RCC 7860 (cell line): ENCODE measurements at regions not wholly inside any gene's neighbourhood (a gene's known extent, or its start where the extent isn't known, plus 50 kb on each side); places are given as distances from the start of the nearest gene placed in this dataset.

ENCODE experiments used
- DNase-seq: peaks from one replicate; pipeline ENCODE4 v3.0.0-alpha.2; 2015; ENCODE audit warnings: low spot score
- FAIRE-seq: peaks from 2 replicates; lab custom pipeline; 2012; peaks lifted over from hg19 to GRCh38; lab: Jason Lieb, UNC

DNA sequence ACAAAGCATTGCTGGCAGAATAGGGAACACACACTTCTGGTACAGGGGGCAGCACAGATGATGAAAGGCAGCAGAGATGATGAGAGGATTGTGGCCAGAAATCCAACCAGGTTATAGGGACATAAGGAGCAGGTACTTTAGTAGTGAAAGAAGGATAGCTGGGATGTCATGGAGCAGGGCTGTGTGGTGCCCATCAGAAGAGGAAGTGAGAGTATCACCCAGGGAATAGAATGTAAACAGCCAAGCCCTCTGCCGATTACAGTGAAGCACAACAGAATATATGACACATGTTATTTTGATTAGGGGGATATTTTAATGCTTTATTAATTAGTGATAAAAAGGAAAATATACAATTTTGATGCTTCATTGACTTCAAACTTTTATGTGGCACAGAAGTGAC, 883.4 kb upstream of the CDH2 start:
- DNase-seq: no peak
- FAIRE-seq: no peak

DNA sequence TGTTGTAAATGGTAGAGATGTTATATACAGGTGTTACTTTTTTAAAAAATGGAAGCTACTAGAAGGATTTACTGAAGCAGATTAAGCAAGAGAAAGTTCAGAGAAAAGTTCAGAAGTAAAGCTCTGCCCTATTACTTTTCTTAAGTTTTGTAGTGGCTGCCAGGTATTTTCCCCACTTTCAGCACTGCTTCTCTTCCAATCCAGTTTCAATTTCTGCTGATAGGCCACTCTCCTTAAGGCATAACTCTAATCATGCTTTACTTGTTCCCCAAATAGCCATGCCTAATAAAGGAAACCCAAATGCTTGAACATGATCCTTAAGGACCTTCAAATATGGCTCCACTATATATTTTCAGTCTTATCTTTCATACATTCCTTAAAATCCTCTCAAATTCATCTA, 880.8 kb upstream of the CDH2 start:
- FAIRE-seq (no peak), DNase-seq (no peak)

DNA sequence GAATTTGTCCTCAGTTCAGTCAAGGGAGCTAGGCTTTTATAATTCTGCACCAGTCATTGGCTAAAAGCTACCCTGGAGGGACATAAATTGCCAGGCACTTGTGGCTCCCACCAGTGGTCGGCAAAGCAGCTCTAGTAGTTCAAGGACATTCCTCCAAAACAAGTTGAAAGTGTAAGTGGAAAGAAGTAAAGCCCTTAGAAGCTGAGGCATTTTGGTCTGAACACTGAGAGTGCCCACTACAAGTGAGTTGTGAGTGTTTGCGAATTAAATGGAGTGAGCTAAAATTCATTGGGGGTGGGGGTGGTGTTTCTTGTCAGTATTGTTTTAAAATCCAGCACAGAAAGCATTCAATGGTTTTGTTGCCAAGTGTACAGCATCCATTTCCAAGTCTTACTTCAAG, 879.9 kb upstream of the CDH2 start:
- DNase-seq (no peak), FAIRE-seq (no peak)

DNA sequence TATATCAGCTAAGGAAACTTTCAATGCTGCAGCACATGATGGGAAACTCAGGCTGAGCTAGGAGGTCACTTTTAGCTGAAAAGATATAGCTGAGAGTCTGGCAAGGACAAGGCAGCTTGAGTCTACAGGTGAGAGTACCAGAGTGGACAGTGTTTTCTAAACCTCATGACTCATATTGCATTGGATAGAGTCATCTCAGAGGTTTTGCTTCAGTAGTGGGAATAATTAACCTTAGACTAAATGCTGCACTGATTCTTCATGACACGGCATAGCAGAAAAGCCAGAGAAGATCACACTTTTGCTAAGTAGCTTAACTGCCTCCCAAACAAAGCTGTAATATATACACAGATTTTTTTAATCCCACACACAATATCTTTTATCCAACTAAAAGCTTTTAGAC, 865.0 kb upstream of the CDH2 start:
- DNase-seq (peak; percentile 39), FAIRE-seq (peak; percentile 16)

DNA sequence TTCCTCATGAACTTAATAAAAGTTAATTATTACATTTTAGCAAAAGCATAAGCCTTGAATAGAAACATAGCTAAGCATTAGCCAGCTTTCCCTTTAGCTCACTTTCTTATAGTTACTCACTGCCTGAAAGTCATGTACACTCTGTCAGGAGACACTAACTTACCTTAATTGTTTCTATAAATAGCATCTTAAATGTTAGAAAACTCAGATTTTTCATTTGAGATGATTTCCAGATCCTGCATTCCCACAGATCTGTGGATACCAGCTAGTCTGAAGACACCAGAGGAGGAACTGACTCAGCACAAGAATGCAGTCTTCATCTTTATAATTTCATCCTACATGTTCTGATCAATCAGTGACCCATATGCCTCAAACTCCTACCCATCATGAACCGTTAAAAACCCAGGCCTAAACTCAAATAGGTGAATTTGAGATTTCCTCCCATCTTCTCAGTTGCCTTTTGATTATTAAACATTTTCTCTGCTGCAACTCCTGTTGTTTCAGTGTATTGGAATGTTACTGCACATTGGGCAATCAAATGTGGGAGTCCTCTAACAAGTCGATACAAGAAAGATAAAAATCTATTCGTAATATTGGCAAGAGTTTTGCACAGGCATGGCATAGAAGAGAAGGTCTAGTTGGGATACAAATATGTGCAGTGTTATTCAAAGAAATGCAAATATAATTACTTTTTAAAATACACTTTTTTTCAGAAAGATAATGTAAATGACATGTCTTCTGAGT, 857.4 kb upstream of the CDH2 start:
- DNase-seq (no peak), FAIRE-seq (no peak)

DNA sequence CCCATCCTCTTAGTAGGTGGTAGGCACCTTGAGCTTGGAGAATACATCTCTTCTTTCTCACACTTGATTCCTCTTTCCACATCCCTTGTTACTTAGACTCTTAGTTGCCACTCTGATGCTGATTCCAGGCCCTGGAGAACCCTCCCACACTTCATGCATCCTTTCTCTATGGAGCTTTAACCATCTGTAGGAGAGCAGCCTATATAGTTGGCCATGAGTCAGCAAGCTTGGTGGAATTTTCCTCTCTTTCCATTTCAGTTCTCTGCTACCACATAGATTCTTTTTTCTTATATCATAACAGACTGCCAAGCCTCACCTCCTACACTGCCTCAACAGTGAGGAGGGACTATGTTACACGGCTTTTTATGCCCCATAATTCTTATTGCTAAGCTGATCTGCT, 851.6 kb upstream of the CDH2 start:
- DNase-seq: no peak
- no peak for FAIRE-seq

DNA sequence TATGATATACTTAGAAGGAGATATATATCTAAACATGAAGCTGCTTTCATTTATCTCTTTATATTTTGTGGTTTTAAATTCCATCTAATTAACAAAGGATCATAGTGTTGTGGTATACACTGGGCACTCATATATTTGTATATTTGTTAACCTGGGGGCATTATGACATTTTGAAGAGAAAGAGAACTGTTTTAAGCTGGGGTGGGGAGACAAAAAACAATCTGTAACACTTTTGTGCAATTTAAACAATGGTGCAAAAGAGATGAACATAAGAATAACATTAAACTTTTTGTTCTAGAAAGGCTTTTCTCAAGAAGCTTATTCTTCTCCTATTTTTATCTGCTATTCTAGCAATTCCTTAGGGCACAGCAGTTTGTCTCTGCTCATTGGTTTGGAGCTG, 842.0 kb upstream of the CDH2 start:
- no peak for FAIRE-seq
- no peak for DNase-seq

DNA sequence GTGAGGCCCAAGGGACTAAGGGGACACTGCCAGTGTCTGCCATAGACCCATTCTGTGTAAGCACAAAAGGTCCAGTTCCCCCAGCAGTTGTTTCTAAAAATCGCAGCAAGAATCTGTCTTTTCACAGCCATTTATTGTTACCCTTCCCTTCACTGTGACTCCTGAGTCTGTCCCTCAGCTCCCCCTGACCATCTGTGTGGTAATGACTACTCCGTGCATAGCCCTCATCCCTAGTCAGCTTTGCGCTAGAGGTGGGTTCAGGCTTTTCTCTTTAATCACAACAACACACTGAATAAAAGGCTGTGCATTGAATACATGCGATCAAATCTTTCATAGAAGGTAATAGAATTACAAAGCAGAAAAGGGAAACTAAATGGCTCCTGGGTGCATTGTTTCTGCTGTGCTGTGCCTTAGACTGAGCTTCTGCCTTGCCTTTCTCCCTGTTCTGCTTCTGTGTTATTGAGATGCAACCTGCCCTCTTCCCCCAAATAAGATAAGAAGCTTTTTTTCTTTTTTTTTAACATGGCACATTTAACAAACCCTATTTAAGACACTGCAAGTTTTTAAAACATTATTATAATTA, 836.0 kb upstream of the CDH2 start:
- no peak for FAIRE-seq
- DNase-seq: no peak

DNA sequence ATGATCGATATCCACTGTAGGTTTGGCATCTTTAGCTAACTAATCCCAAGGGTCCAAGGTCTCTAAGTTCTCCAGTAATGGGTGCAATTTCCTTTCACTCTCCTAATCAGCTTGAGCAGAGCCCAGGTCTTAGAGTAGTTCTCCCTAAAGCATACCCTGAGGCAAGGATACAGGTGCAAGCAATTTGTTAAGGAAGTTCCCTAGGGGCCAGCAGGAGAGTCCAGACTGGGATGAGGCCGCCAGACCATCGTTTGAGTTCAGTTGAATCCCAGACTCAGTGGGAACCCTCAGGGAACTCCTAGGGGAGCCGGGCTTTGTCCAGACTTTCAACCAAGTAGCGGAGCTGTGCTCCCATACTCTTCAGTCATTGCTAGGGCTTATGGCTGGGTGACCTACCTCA, 835.4 kb upstream of the CDH2 start:
- DNase-seq (no peak), FAIRE-seq (no peak)

DNA sequence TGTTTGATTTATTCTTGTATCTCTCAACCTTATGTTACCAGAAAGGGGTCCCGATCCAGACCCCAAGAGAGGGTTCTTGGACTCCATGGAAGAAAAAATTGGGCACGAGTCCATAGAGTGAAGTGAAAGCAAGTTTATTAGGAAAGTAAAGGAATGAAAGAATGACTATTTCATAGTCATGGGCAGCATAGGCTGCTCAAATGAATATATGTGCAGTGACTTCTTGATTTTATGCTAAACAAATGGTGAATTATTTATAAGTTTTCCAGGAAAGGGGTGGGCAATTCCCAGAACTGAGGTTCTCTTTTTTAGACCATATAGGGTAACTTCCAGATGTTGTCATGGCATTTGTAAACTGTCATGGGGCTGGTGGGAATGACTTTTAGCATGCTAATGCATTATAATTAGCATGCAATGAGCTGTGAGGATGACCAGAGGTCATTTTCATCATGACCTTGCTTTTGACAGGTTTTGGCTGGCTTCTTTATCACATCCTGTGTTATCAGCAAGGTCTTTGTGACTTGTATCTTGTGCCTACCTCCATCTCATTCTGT, 832.4 kb upstream of the CDH2 start:
- DNase-seq (no peak), FAIRE-seq (no peak)

DNA sequence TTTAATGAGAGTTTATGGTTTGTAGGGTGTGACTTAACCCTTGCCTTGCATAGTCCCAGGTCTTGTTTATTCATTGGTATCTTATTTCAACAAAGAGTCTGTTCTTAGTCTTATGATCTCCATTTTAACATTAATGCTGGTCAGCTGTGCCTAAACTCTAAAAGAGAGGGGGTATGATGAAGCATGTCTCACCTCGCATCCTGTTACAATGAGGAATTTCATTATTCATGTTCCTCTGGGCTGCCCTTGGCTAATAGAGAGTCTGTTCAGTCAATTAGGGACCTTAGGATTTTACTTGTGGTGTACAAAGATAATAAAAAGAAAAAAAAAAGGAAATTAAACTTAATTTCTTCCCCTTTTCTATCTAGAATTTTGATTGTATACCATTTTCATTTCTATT, 831.9 kb upstream of the CDH2 start:
- DNase-seq: no peak
- FAIRE-seq: no peak

DNA sequence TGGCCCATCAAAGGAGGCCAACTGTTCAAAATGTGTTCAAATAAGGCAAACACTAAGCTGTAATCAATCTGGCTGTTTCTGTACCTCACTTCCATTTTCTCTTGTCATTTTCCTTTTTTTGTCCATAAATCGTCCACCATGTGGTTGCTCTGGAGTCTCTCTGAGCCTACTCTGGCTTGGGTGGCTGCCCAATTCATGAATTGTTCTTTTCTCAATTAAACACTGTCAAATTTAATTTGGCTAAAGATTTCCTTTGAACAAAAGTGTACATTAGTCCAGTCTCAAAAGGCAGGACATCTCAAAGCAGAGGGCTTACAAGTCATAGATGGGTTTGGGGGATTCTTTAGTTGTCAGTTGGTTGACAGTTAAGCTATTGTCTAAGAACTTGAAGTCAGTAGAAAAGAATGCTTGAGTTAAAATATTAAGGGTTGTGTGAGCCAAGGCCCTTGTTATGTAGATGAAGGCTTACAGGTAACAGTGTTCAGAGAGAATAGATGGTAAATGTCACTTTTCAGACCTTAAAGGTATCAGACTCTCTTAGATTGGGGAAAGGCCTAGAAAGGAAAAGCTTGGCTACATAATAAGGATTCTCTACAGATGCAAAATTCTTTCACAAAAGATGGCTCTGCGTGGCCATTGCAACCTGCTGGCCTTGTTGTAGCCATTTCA, 831.2 kb upstream of the CDH2 start:
- DNase-seq (no peak), FAIRE-seq (no peak)

DNA sequence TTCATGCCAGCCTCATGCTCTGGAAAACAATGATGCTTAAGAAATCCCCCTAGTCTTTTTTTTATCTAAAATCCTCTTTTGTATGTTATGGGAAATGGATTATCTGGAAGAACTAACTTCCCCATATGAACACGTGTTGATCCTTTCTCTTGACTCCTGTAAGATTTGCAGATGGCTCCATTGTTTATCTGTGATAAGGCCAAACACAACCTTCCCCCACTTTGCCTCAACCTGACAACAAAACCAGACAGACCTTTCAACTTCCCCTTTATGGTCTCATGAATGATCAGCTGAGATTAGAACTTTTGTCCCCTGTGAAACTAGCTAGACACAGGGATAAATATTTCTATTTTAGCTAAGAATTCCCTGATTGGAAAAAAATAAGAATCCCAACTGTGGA, 828.0 kb upstream of the CDH2 start:
- FAIRE-seq (no peak), DNase-seq (no peak)

DNA sequence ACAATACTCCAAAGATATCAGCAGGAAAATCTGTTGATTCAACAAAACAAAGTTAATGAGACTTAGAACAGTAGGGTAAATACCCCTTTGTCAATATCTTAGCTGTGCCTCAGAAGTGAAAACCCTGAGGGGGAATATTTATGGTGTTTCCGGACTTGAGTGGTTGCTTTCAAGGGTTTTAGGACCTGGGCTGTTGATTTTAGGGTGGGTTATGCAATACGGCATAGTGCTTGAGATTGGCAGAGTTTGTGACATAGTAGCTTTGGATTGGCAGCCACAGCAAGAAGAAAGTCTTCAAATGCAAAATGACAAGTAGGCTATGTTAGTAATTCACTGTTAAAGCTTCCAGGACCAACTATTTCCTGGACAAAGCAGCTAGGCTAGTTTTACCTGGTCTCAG, 826.3 kb upstream of the CDH2 start:
- DNase-seq (no peak), FAIRE-seq (no peak)

DNA sequence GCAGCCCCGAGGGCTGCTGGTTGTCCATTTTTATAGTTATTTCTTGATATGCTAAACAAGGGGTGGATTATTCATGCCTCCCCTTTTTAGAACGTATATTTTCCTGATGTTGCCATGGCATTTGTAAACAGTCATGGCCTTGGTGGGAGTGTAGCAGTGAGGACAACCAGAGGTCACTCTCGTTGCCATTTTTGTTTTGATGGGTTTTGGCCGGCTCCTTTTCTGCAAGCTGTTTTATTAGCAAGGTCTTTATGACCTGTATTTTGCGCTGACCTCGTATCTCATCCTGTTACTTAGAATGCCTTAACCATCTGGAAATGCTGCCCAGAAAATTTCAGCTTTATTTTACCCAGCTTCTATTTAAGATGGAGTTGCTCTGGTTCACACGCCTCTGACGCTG, 825.8 kb upstream of the CDH2 start:
- FAIRE-seq (no peak), DNase-seq (no peak)

DNA sequence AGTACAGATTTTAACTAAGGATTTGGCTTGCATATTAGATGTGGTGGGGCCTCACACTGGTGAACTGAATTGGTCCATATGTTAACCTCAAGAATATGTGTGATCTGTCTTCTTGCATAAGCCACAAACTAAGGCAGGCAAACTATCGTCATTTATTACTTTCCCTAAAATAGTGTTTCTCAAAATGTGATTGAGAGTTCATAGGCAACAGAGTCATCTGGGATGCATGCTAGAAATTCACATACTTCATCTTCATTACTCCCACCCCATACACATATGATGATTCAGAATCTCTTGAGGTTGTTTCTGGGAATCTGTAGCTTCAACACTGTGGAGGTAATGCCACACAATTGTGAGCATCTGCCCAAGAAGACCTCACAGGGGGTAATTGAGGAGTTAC, 822.8 kb upstream of the CDH2 start:
- no peak for FAIRE-seq
- DNase-seq: no peak

DNA sequence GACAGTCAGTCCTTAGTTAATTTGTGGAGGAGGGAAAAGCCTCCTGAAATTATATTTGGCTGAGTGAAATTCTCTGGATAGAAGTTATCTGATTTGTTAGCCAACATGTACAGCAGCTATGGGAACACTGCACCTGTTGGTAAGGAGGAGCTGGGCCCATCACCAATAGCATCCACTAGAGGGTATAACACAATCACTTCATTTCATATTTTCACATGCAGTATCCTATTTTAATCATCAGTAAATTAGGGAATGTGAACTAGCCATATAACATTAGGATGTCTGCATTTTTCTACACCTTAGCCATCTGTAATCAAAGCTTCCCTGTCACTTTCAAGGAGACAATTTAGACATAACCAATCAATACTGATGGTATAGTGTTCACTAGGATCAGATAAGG, 818.4 kb upstream of the CDH2 start:
- no peak for FAIRE-seq
- no peak for DNase-seq

DNA sequence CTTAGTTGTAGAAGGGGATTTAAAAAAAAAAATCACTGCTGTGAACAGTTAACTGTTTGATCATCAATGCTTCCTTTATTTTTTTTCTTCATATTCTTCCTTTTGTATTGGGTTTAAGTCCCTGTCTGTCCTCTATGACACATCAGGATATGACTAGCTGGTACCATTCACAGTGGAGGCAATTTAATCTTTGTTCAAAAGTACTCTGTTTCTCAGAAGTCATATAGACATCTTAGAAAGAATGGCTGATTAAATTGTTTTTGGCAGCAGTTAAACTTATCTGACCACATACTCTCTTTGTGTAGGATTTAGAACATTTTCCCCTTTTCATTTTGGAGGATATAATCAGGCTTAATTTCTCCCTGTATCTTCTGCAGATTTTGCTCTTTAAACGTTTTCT, 807.8 kb upstream of the CDH2 start:
- FAIRE-seq: no peak

DNA sequence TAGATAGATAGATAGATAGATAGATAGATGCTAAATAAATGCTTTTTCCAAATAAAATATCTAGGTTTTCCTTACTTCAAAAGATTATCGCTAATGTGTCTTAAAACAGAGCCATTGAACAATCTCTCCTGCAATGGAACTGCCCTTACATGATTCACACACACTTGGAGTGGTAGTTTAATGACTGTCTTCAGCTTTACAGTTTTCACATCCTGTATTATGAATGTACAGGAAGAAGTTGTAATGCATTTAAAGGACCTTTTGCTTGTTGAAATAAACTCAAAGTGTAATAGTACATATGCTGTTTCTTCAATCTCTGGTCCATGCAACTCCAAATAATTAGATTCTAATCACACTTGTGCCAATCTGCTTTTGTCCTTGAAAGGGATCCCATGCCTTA, 797.6 kb upstream of the CDH2 start:
- DNase-seq: no peak
- FAIRE-seq: no peak

More for the DNA sequence above, 807.8 kb upstream of the CDH2 start:
- DNase-seq: no peak

DNA sequence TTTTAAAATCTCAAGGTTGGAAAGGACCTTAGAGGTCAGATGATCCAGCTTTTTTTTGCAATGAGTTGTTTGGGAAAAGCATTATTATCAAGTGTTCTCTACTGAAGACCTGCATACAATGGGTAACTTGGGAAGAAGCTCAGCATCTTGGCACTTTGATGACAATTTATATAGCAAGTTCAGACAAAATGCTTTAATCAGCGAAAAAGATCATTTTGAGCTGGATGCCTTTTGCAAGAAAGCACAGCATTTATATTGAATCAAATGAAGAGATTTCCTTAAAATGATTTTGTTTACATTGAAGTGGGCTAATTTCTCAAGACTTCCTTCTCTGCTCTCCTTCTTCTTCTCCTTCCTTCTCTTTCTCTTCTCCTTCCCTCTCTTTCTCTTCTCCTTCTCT, 796.4 kb upstream of the CDH2 start:
- FAIRE-seq (no peak), DNase-seq (no peak)

DNA sequence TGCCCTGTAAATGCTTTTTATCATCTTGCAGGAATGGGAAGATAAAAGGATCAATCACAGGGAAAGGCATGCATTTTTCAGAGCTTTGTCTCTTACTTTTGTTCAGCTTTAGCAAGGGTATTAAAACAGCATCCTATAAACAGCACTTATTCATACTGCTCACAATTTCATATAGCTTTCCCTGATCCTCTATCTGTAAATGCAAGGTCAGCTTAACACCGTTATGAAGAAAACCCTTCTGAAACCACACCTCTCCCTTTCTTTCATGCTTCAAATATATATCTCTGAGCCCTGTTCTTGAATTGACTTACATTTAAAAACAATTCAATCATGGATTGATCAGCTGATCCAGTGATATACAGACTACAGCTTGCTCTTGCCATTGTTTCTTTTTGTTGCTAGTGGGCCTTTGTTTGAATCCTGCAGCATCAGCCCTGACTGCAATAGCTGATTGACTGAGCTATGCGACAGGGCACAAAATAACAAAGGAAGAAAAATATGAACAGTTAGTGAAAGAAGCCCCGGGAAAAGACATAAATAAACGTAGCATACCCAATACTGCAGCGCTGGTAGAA, 795.5 kb upstream of the CDH2 start:
- FAIRE-seq: no peak
- DNase-seq: no peak

DNA sequence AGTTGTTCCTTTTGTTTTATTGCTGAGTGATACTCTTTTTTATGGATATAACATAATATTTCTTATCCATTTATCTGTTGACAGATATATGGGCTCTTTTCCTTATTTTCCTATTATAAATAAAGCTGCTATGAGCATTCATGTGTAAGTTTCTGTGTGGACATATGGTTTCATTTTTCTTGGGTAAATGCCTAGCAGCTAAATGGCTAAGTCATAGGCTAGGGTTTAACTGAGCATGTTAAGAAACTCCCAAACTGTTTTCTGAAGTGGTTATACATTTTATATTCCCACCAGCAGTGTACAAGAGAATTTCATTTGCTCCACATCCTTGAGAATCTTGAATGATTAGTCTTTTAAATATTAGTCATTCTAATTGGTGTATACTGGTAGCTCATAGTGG, 786.6 kb upstream of the CDH2 start:
- FAIRE-seq: no peak

More for the DNA sequence above, 786.6 kb upstream of the CDH2 start:
- no peak for DNase-seq
